Spinal cord (tissue), 9 donors: ENCODE measurements at regions not wholly inside any gene's neighbourhood (a gene's known extent, or its start where the extent isn't known, plus 50 kb on each side); places are given as distances from the start of the nearest gene placed in this dataset.

Experiments
- DNase-seq, 6 donors: peaks; one replicate each; pipeline versions ENCODE4 v3.0.0 to v3.0.0-alpha.2; 2013 to 2015; ENCODE audit warnings: low spot score in 6 of 6, low read depth in 4 of 6
- H3K27ac ChIP-seq: one replicate; pipeline ENCODE4 v1.5.1; 2013; ENCODE audit warnings: low read depth, low read length, control low read depth
- H3K27me3 ChIP-seq: one replicate; pipeline ENCODE4 v1.6.1; 2013; ENCODE audit warnings: low read length; ENCODE audit not compliant: control insufficient read depth, insufficient read depth
- H3K36me3 ChIP-seq: one replicate; pipeline ENCODE4 v1.6.1; 2013; ENCODE audit warnings: low read length; ENCODE audit not compliant: control insufficient read depth, insufficient read depth
- H3K4me1 ChIP-seq: one replicate; pipeline ENCODE4 v1.6.1; 2013; ENCODE audit warnings: low read length; ENCODE audit not compliant: control insufficient read depth, insufficient read depth
- H3K4me3 ChIP-seq: one replicate; pipeline ENCODE4 v1.5.1; 2013; ENCODE audit warnings: low read depth, low read length, control low read depth
- H3K9me3 ChIP-seq: one replicate; pipeline ENCODE4 v1.6.1; 2013; ENCODE audit warnings: low read length; ENCODE audit not compliant: control insufficient read depth, insufficient read depth
- WGBS: methylation state at CpG from one replicate; pipeline ENCODE4 v1.1.5; 2013; ENCODE audit warnings: missing lambda C conversion rate; ENCODE audit not compliant: insufficient coverage; 5-methylcytosine and 5-hydroxymethylcytosine counted together
- donor health status: healthy.

DNA sequence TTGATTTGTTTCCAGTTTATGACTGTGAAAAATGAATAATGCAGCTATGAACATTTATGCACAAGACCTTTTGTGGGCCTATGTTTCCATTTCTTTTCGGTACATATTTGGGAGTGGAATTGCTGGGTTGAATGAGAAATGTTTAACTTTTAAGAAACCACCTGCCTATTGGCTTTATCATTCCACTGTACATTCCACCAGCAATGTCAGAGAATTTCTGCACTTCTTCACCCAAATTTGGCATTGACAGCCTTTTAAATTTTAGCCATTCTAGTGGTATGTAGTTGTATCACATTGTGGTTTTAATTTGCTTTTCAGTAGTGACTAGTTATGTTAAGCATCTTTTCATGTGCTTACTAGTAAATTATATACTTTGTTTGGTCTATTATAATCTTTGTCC is 317.0 kb upstream of the TMTC1 start:
- no peaks in the 10 kb centered on the region for H3K4me1 ChIP-seq
- H3K27ac ChIP-seq: no peak overlapping the region
- no peak overlapping the region for H3K4me3 ChIP-seq
- no peaks in the 10 kb centered on the region for H3K9me3 ChIP-seq
- H3K36me3 ChIP-seq: no peaks in the 10 kb centered on the region
- H3K27me3 ChIP-seq: no peaks in the 10 kb centered on the region
- WGBS: no CpG with 5 or more reads among the region's 1 CpG
- DNase-seq: no peak

GRCh38 chr12:30098677-30099076 is 314.9 kb upstream of the TMTC1 start:
- Histone ChIP-seq H3K36me3 (no peaks in the 10 kb centered on the region), H3K27me3 (no peaks in the 10 kb centered on the region), H3K4me3 (no peak overlapping the region), H3K27ac (no peak overlapping the region), H3K4me1 (no peaks in the 10 kb centered on the region), H3K9me3 (no peaks in the 10 kb centered on the region)
- no peak for DNase-seq
- WGBS: 48% methylated on average over 3 of the region's 3 CpGs

- H3K9me3 ChIP-seq: no peaks in the 10 kb centered on the region
- H3K4me1 ChIP-seq: no peaks in the 10 kb centered on the region
- no peak for DNase-seq
- no peak overlapping the region for H3K4me3 ChIP-seq
- 100% methylated on average over 3 of the region's 6 CpGs for WGBS
- H3K27me3 ChIP-seq: no peaks in the 10 kb centered on the region
- no peak overlapping the region for H3K27ac ChIP-seq
- no peaks in the 10 kb centered on the region for H3K36me3 ChIP-seq
Observed at GRCh38 chr12:30095511-30095910, 311.8 kb upstream of the TMTC1 start.

DNA sequence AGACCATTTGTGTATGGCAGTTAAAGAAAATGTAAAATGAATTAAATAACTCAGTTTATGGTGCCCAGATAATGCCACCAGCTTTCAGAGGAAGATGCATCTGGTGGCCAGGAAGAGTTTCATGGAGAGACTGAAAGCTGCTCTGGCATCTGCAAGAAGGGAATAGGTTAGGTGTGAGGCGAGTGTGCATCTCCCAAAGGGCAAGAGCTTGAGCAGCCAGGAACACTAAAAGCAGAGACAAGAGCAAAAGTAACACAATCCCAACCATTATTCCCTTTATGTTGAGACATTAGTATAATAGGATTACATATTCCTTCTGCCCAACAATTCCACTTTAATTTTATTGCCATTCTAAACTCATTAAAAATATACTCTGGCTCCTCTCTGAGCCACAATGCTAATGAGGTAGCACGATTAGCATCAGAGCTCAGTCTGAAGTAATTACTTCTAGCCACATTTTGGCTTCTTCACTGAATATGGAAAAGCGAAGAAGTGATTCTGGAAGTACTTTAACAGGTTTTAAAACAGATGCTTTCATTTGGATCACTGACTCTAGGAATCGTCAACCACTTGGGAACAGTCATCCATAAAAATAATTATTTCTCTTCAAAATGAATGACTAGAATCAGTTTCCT is 309.4 kb upstream of the TMTC1 start:
- Histone ChIP-seq H3K9me3 (no peaks in the 10 kb centered on the region), H3K4me1 (no peaks in the 10 kb centered on the region), H3K36me3 (no peaks in the 10 kb centered on the region), H3K4me3 (no peak overlapping the region), H3K27me3 (no peaks in the 10 kb centered on the region), H3K27ac (no peak overlapping the region)
- peak in 2 of 6 donors; percentile 79 to 85 for DNase-seq
- 40% methylated on average over 1 of the region's 4 CpGs for WGBS

GRCh38 chr12:30090258-30090657 is 306.5 kb upstream of the TMTC1 start:
- Histone ChIP-seq H3K27me3 (no peaks in the 10 kb centered on the region), H3K4me1 (no peaks in the 10 kb centered on the region), H3K27ac (no peak overlapping the region), H3K9me3 (no peaks in the 10 kb centered on the region), H3K4me3 (no peak overlapping the region), H3K36me3 (no peaks in the 10 kb centered on the region)
- 86% methylated on average over 1 of the region's 2 CpGs for WGBS
- no peak for DNase-seq

DNA sequence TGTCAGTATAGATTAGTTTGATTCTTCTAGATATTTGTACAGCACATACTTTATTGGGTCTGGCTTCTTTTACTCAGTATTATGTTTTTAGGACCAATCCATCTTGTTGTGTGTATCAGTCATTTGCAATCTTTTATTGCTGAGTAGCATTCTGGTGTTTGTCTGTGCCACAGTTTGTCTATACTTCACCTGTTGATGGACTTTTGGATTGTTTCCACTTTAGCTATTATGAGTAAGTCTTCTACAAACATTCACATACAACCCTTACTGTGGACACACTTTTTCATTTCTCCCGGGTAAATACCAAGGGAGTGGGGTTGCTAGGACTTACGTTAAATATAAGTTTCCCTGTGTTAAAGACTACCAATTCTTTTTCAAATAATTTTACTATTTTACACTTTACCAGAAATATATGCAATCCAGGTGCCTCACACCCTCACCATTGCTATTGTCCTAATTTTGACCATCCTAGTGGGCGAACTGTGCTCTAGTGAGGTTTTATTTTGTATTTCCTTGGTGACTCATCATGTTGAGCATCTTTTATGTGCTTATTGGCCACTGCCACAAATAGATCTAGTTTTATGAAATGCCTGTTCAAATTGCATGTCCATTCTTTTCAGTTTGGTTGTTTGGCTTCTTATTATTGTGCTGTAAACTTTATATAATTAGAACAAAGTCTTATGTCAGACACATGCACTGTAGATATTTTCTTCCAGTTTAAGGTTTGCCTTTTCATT is 304.7 kb upstream of the TMTC1 start:
- Histone ChIP-seq H3K9me3 (no peaks in the 10 kb centered on the region), H3K27ac (no peak overlapping the region), H3K36me3 (no peaks in the 10 kb centered on the region), H3K4me1 (no peaks in the 10 kb centered on the region), H3K27me3 (no peaks in the 10 kb centered on the region), H3K4me3 (no peak overlapping the region)
- no peak for DNase-seq
- no CpG with 5 or more reads among the region's 3 CpGs for WGBS

DNA sequence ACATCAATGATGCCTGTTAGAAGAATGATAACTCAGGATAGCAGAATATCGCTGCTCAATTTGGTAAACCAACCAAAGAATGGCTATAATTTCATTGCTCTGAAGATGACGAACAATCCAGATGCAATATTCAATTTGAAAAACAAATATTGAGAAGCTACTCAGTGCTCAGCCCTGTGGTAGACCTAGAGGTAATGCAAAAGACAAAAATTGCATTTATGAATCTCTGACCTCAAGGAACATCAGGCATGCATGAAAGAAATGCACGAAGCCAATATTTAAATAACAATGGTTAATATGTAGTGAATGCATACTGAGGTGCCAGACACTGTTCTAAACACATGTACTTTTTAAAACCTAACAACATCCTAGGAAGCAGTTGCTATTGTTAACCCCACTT is 298.6 kb upstream of the TMTC1 start:
- Histone ChIP-seq H3K27me3 (no peaks in the 10 kb centered on the region), H3K4me1 (no peaks in the 10 kb centered on the region), H3K4me3 (no peak overlapping the region), H3K27ac (no peak overlapping the region), H3K36me3 (no peaks in the 10 kb centered on the region), H3K9me3 (no peaks in the 10 kb centered on the region)
- WGBS: 0% methylated on average over 1 of the region's 3 CpGs
- DNase-seq: no peak

DNA sequence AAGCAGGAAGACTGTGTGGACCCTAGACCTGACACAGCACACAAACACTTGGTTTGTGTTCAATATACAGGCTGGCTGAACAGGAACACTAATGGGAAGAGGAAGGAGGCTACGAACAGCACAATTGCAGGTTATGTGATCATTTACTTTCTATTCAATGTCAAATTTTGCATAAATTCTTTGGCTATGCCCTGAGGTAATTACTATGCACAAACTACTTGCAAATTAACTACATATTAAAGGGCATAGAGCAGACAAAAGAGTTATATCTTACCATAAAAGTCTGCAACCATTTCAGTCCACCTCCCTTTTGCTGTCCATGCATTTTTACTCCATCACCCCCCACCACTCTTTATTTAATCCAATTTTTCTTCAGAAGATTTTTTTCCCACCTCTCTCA is 291.2 kb upstream of the TMTC1 start:
- Histone ChIP-seq H3K27ac (no peak overlapping the region), H3K36me3 (no peaks in the 10 kb centered on the region), H3K4me1 (no peaks in the 10 kb centered on the region), H3K9me3 (no peaks in the 10 kb centered on the region), H3K27me3 (no peaks in the 10 kb centered on the region), H3K4me3 (no peak overlapping the region)
- no CpG with 5 or more reads among the region's 1 CpG for WGBS
- DNase-seq: no peak

- Histone ChIP-seq H3K4me3 (no peak overlapping the region), H3K36me3 (no peaks in the 10 kb centered on the region), H3K27ac (no peak overlapping the region), H3K4me1 (no peaks in the 10 kb centered on the region), H3K9me3 (peaks cover 3% of the 10 kb centered on the region), H3K27me3 (no peaks in the 10 kb centered on the region)
- DNase-seq: no peak
- WGBS: 100% methylated on average over 1 of the region's 1 CpG
Observed at GRCh38 chr12:30072824-30073223, 289.1 kb upstream of the TMTC1 start.

- no peaks in the 10 kb centered on the region for H3K4me1 ChIP-seq
- no peak overlapping the region for H3K27ac ChIP-seq
- no peak for DNase-seq
- no peak overlapping the region for H3K4me3 ChIP-seq
- no peaks in the 10 kb centered on the region for H3K27me3 ChIP-seq
- whole genome bisulfite sequencing: 83% methylated on average over 1 of the region's 2 CpGs
- peaks cover 9% of the 10 kb centered on the region for H3K9me3 ChIP-seq
- H3K36me3 ChIP-seq: no peaks in the 10 kb centered on the region
Observed at GRCh38 chr12:30067146-30067545, 283.4 kb upstream of the TMTC1 start.
